ENCODE measurements at regions not wholly inside any gene's neighbourhood (a gene's known extent, or its start where the extent isn't known, plus 50 kb on each side); places are given as distances from the start of the nearest gene placed in this dataset.

DNA sequence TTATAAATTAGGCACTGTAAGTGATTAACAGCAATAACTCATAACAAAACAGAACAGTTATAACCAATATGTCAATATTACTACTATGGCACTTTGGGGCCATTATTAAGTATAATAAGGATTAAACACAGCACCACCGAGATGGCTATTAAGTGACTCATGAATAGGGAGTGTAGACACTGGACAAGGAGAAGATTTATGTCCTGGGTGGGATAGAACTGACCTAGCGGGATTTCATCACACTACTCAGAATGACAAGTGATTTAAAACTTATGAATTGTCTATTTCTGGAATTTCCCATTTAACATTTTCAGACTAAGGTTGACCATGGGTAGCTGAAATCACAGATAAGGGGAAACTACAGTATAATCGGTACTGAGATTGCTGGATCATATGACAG lies 79.0 kb upstream of the SLC7A1 start:
- no peak for DNase-seq (ENCODE audit: low spot score in 2 of 2)
- FAIRE-seq, result no peak

GRCh38 chr13:29664591-29664990 lies 69.1 kb upstream of the SLC7A1 start:
- FAIRE-seq, result no peak
- no peak for DNase-seq (ENCODE audit: low spot score in 2 of 2)

GRCh38 chr13:29654843-29655547 lies 59.5 kb upstream of the SLC7A1 start:
- FAIRE-seq (no peak), DNase-seq (ENCODE audit: low spot score in 2 of 2) (no peak)

GRCh38 chr13:29654384-29654783 lies 58.9 kb upstream of the SLC7A1 start:
- DNase-seq (ENCODE audit: low spot score in 2 of 2) (no peak), FAIRE-seq (no peak)

- FAIRE-seq, result no peak
These were observed 53.3 kb upstream of the SLC7A1 start for GRCh38 chr13:29648760-29649159.

More at GRCh38 chr13:29648760-29649159, 53.3 kb upstream of the SLC7A1 start:
- no peak for DNase-seq (ENCODE audit: low spot score in 2 of 2)
